ENCODE measurements at regions not wholly inside any gene's neighbourhood (a gene's known extent, or its start where the extent isn't known, plus 50 kb on each side); places are given as distances from the start of the nearest gene placed in this dataset.
"Not testable (repeated sequence)": the region's sequence is repeated elsewhere in the genome, so short reads cannot be mapped to it uniquely, and the experiment has no call there.

GRCh38 chr6:126188279-126188909 is 151.5 kb upstream of the CENPW start:
- DNase-seq (ENCODE audit: low read depth in 1 of 2, low spot score in 1 of 2) = no peak
- in situ Hi-C loops (cut with HindIII; ENCODE audit: low pct_unique_long_range_greater_than_20kb, low sequenced_read_pairs) = no loop called here

GRCh38 chr6:126195625-126196236 is 144.2 kb upstream of the CENPW start:
- DNase-seq (ENCODE audit: low read depth in 1 of 2, low spot score in 1 of 2) = no peak
- no peak for TF ChIP-seq JUND (IDR thresholded peaks at IDR 0.05; ENCODE audit: low read depth)
- in situ Hi-C loops (cut with HindIII; ENCODE audit: low pct_unique_long_range_greater_than_20kb, low sequenced_read_pairs) = no loop called here

More at GRCh38 chr6:126188279-126188909, 151.5 kb upstream of the CENPW start:
- TF ChIP-seq JUND (IDR thresholded peaks at IDR 0.05; ENCODE audit: low read depth) = no peak

- no peak for TF ChIP-seq JUND (IDR thresholded peaks at IDR 0.05; ENCODE audit: low read depth)
- in situ Hi-C loops (cut with HindIII; ENCODE audit: low pct_unique_long_range_greater_than_20kb, low sequenced_read_pairs) = no loop called here
- no peak for DNase-seq (ENCODE audit: low read depth in 1 of 2, low spot score in 1 of 2)
Observed at GRCh38 chr6:126198631-126199030, 141.3 kb upstream of the CENPW start.

GRCh38 chr6:126199466-126199865 is 140.4 kb upstream of the CENPW start:
- no peak for DNase-seq (ENCODE audit: low read depth in 1 of 2, low spot score in 1 of 2)
- in situ Hi-C loops (cut with HindIII; ENCODE audit: low pct_unique_long_range_greater_than_20kb, low sequenced_read_pairs) = no loop called here
- no peak for TF ChIP-seq JUND (IDR thresholded peaks at IDR 0.05; ENCODE audit: low read depth)

- DNase-seq (ENCODE audit: low read depth in 1 of 2, low spot score in 1 of 2) = no peak
- in situ Hi-C loops (cut with HindIII; ENCODE audit: low pct_unique_long_range_greater_than_20kb, low sequenced_read_pairs) = no loop called here
- no peak for TF ChIP-seq JUND (IDR thresholded peaks at IDR 0.05; ENCODE audit: low read depth)
Observed at GRCh38 chr6:126202707-126203106, 137.2 kb upstream of the CENPW start.

GRCh38 chr6:126204126-126204525 is 135.8 kb upstream of the CENPW start:
- TF ChIP-seq JUND (IDR thresholded peaks at IDR 0.05; ENCODE audit: low read depth) = no peak
- DNase-seq (ENCODE audit: low read depth in 1 of 2, low spot score in 1 of 2) = no peak
- in situ Hi-C loops (cut with HindIII; ENCODE audit: low pct_unique_long_range_greater_than_20kb, low sequenced_read_pairs) = no loop called here

- TF ChIP-seq JUND (IDR thresholded peaks at IDR 0.05; ENCODE audit: low read depth) = no peak
- no peak for DNase-seq (ENCODE audit: low read depth in 1 of 2, low spot score in 1 of 2)
- in situ Hi-C loops (cut with HindIII; ENCODE audit: low pct_unique_long_range_greater_than_20kb, low sequenced_read_pairs) = no loop called here
Observed at GRCh38 chr6:126204598-126204997, 135.3 kb upstream of the CENPW start.

GRCh38 chr6:126206504-126207246 is 133.2 kb upstream of the CENPW start:
- no peak for DNase-seq (ENCODE audit: low read depth in 1 of 2, low spot score in 1 of 2)
- no peak for TF ChIP-seq JUND (IDR thresholded peaks at IDR 0.05; ENCODE audit: low read depth)
- in situ Hi-C loops (cut with HindIII; ENCODE audit: low pct_unique_long_range_greater_than_20kb, low sequenced_read_pairs) = no loop called here

GRCh38 chr6:126210398-126211075 is 129.4 kb upstream of the CENPW start:
- in situ Hi-C loops (cut with HindIII; ENCODE audit: low pct_unique_long_range_greater_than_20kb, low sequenced_read_pairs) = no loop called here
- DNase-seq (ENCODE audit: low read depth in 1 of 2, low spot score in 1 of 2) = no peak
- TF ChIP-seq JUND (IDR thresholded peaks at IDR 0.05; ENCODE audit: low read depth) = no peak

GRCh38 chr6:126217497-126217896 is 122.4 kb upstream of the CENPW start:
- no peak for DNase-seq (ENCODE audit: low read depth in 1 of 2, low spot score in 1 of 2)
- TF ChIP-seq JUND (IDR thresholded peaks at IDR 0.05; ENCODE audit: low read depth) = no peak
- in situ Hi-C loops (cut with HindIII; ENCODE audit: low pct_unique_long_range_greater_than_20kb, low sequenced_read_pairs) = no loop called here

- in situ Hi-C loops (cut with HindIII; ENCODE audit: low pct_unique_long_range_greater_than_20kb, low sequenced_read_pairs); DNase-seq (ENCODE audit: low read depth in 1 of 2, low spot score in 1 of 2): not testable (repeated sequence)
Observed at GRCh38 chr6:126220901-126221300, 119.0 kb upstream of the CENPW start.

GRCh38 chr6:126227833-126228702 is 111.8 kb upstream of the CENPW start:
- no peak for TF ChIP-seq JUND (IDR thresholded peaks at IDR 0.05; ENCODE audit: low read depth)
- DNase-seq (ENCODE audit: low read depth in 1 of 2, low spot score in 1 of 2) = no peak
- in situ Hi-C loops (cut with HindIII; ENCODE audit: low pct_unique_long_range_greater_than_20kb, low sequenced_read_pairs) = no loop called here

All from T47D (cell line).